WTC11 (cell line): ENCODE measurements at regions not wholly inside any gene's neighbourhood (a gene's known extent, or its start where the extent isn't known, plus 50 kb on each side); places are given as distances from the start of the nearest gene placed in this dataset.

Experiments used
- ESRRA ChIP-seq: sonication (generic); formaldehyde crosslinking; IDR thresholded peaks from 2 replicates; pipeline ENCODE4 v1.8.1; 2022; ENCODE audit warnings: mild to moderate bottlenecking, missing genetic modification reagents, borderline replicate concordance
- GABPB1 ChIP-seq: sonication (generic); formaldehyde crosslinking; IDR thresholded peaks from 2 replicates; pipeline ENCODE4 v1.8.1; 2023; ENCODE audit warnings: mild to moderate bottlenecking, missing genetic modification reagents
- NR2C2 ChIP-seq: sonication (generic); formaldehyde crosslinking; IDR thresholded peaks from 2 replicates; pipeline ENCODE4 v1.8.0; 2022; ENCODE audit warnings: mild to moderate bottlenecking, missing genetic modification reagents
- ZNF512 ChIP-seq: sonication (generic); formaldehyde crosslinking; IDR thresholded peaks from 2 replicates; pipeline ENCODE4 v1.8.1; 2022; ENCODE audit warnings: missing genetic modification reagents, borderline replicate concordance
- TF ChIP-seq, protein P1 (sequence below): fragments of 200-600 bp; IDR thresholded peaks from 2 replicates; pipeline ENCODE4 v1.8.0; 2022; ENCODE audit warnings: antibody characterized with exemption
- TF ChIP-seq, protein P2 (sequence below): sonication (generic); formaldehyde crosslinking; IDR thresholded peaks from 2 replicates; pipeline ENCODE4 v1.8.0; 2022; ENCODE audit warnings: mild to moderate bottlenecking, missing genetic modification reagents
- TF ChIP-seq, protein P3 (sequence below): sonication (generic); formaldehyde crosslinking; IDR thresholded peaks from 2 replicates; pipeline ENCODE4 v1.8.1; 2022; ENCODE audit warnings: low read depth, missing genetic modification reagents, borderline replicate concordance

- TF ChIP-seq, protein P1, sequence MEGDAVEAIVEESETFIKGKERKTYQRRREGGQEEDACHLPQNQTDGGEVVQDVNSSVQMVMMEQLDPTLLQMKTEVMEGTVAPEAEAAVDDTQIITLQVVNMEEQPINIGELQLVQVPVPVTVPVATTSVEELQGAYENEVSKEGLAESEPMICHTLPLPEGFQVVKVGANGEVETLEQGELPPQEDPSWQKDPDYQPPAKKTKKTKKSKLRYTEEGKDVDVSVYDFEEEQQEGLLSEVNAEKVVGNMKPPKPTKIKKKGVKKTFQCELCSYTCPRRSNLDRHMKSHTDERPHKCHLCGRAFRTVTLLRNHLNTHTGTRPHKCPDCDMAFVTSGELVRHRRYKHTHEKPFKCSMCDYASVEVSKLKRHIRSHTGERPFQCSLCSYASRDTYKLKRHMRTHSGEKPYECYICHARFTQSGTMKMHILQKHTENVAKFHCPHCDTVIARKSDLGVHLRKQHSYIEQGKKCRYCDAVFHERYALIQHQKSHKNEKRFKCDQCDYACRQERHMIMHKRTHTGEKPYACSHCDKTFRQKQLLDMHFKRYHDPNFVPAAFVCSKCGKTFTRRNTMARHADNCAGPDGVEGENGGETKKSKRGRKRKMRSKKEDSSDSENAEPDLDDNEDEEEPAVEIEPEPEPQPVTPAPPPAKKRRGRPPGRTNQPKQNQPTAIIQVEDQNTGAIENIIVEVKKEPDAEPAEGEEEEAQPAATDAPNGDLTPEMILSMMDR = no peak
- TF ChIP-seq GABPB1 (CRISPR knock-in tag) = no peak
- TF ChIP-seq, protein P2, sequence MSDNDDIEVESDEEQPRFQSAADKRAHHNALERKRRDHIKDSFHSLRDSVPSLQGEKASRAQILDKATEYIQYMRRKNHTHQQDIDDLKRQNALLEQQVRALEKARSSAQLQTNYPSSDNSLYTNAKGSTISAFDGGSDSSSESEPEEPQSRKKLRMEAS (CRISPR knock-in tag) = no peak
- TF ChIP-seq ESRRA (CRISPR knock-in tag) = no peak
- no peak for TF ChIP-seq NR2C2 (CRISPR knock-in tag)
- TF ChIP-seq, protein P3, sequence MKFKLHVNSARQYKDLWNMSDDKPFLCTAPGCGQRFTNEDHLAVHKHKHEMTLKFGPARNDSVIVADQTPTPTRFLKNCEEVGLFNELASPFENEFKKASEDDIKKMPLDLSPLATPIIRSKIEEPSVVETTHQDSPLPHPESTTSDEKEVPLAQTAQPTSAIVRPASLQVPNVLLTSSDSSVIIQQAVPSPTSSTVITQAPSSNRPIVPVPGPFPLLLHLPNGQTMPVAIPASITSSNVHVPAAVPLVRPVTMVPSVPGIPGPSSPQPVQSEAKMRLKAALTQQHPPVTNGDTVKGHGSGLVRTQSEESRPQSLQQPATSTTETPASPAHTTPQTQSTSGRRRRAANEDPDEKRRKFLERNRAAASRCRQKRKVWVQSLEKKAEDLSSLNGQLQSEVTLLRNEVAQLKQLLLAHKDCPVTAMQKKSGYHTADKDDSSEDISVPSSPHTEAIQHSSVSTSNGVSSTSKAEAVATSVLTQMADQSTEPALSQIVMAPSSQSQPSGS (CRISPR knock-in tag) = no peak
- no peak for TF ChIP-seq ZNF512 (CRISPR knock-in tag)
These were observed 283.8 kb downstream of the ZPLD1 start for GRCh38 chr3:102718651-102719050.
